ENCODE measurements at regions not wholly inside any gene's neighbourhood (a gene's known extent, or its start where the extent isn't known, plus 50 kb on each side); places are given as distances from the start of the nearest gene placed in this dataset.

- TF ChIP-seq, protein P1, sequence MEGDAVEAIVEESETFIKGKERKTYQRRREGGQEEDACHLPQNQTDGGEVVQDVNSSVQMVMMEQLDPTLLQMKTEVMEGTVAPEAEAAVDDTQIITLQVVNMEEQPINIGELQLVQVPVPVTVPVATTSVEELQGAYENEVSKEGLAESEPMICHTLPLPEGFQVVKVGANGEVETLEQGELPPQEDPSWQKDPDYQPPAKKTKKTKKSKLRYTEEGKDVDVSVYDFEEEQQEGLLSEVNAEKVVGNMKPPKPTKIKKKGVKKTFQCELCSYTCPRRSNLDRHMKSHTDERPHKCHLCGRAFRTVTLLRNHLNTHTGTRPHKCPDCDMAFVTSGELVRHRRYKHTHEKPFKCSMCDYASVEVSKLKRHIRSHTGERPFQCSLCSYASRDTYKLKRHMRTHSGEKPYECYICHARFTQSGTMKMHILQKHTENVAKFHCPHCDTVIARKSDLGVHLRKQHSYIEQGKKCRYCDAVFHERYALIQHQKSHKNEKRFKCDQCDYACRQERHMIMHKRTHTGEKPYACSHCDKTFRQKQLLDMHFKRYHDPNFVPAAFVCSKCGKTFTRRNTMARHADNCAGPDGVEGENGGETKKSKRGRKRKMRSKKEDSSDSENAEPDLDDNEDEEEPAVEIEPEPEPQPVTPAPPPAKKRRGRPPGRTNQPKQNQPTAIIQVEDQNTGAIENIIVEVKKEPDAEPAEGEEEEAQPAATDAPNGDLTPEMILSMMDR (IDR thresholded peaks at IDR 0.05; ENCODE audit: insufficient read depth, low read length, poor library complexity, severe bottlenecking) = no peak
- no peak for TF ChIP-seq EZH2phosphoT487 (conservative IDR thresholded peaks at IDR 0.05; ENCODE audit: low read length)
These were observed 577.1 kb upstream of the KLHL29 start for GRCh38 chr2:22807872-22808271.
